Inferior parietal cortex (tissue), 1 donor: ENCODE measurements at regions not wholly inside any gene's neighbourhood (a gene's known extent, or its start where the extent isn't known, plus 50 kb on each side); places are given as distances from the start of the nearest gene placed in this dataset.

Experiments used
- DNase-seq: peaks from one replicate; pipeline ENCODE4 v3.0.0-alpha.2; 2016; ENCODE audit errors: extremely low spot score

DNA sequence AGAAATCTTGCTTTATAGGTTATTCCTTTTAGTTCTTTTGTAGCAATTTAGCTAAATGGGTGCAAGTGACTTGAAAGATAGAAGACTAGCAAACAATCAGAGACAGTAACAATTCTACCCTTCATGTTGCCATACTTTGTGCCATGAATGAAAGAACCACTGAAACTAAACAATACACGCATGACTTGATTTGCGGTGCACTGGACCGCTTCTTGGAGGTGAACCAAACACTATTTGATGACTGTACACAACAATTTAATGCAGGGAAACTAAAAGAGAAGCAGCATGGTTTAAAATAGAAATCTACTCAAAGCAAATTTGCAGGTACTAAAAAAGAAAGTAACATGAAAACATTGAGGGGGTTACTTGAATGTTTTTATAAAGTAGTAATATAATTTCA, 331.0 kb upstream of the RARB start:
- DNase-seq: no peak

GRCh38 chr3:25099666-25100065, 328.4 kb upstream of the RARB start:
- DNase-seq: no peak

GRCh38 chr3:25103391-25103790, 324.7 kb upstream of the RARB start:
- DNase-seq: no peak

DNA sequence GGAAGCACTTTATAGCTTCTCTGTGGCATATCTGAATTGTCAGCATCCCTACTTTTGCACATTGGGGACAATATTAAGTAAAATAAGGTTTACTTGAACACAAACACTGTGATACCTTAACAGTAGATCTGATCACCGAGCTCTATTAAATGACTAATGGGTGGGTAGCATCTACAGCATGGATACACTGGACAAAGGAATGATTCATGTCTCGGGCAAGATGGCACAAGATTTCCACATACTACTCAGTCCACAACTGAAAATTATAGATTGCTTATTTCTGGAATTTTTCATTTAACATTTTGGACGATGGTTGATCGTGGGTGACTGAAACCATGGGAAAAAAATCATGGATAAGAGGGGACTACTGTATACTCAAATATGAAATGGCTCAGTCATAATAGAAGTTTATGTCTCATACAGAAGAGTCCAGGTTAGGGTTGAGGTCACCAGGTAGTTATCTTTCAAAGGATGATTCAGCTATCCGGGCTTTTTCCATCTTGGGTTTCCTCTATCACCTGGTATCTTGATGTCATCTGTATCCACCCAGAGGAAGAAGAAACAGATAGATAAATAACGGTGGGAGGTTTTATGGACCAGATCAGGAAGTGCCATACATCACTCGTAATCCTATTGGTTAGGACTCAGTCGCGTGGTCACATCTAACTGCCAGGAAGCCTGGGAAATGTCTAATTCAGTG, 320.0 kb upstream of the RARB start:
- DNase-seq: no peak

- no peak for DNase-seq
Observed at GRCh38 chr3:25110642-25111041, 317.4 kb upstream of the RARB start.

DNA sequence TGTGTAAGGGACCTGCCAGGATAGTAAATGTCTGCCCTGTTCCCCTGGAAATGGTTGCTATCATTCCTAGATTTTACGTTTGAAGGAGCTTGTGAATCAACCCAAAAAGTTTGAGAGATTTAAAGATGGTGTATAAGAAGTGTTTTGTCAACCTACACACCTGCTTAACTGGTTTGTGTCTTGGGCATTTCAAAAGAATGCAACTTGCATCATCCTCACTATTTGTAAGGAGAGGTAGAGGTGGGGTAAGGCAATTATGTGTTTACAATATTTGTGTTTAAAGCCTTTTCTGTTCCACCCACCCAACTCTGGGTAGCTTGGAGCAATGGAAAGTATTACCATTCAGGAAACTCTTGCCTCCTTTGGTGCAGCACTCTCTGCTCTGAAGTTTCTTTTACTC, 314.2 kb upstream of the RARB start:
- no peak for DNase-seq

GRCh38 chr3:25114532-25114931, 313.5 kb upstream of the RARB start:
- no peak for DNase-seq

DNA sequence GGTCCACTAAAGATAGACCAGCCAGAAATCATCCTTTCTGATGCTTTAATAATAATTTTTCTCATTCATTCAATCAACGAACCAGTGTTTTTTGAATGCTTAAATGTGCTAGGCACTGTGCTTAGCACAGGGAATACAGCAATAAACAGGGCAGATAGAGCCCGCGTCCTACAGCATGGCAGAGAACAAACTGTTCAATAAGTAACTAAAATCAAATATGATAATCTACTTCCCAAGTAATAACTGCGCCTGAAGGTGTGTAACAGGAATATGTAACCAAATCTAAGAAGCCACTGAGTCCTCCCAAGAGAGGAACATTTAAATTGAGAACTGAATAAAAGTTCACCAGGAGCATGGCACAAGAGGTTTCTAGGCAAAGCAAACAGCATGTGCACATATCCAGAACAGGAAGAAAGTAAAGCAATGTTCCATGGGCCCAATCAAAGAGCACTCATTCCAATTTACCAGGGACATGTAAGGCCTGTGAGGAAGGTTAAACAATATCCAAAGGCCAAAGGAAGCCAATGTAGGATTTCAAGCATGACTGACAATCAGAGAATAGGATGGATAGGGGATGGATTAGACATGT, 311.0 kb upstream of the RARB start:
- DNase-seq: no peak

GRCh38 chr3:25119682-25120081, 308.4 kb upstream of the RARB start:
- DNase-seq: no peak

- no peak for DNase-seq
Observed at GRCh38 chr3:25120665-25121064, 307.4 kb upstream of the RARB start.

GRCh38 chr3:25125201-25125600, 302.9 kb upstream of the RARB start:
- no peak for DNase-seq

GRCh38 chr3:25128735-25129134, 299.3 kb upstream of the RARB start:
- DNase-seq: no peak

- DNase-seq: no peak
Observed at GRCh38 chr3:25130724-25131520, 297.1 kb upstream of the RARB start.

DNA sequence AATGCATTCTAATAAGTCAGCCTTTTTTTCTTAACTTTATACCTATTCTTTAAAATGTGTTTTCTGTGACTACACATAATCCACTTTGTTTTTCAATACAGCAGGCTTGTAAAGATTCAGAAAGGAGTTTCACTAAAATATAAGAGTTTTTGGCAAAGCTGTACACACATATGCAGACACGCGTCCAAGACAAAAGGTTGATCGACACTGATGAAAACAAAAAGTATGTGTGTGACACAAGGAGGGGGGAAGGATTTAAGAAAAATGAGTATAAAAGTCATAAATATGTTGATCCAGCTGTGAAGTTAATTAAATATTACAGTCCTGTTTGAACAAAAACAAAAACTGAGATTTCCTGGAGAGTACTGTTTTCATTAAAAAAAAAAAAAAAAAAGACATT, 294.5 kb upstream of the RARB start:
- no peak for DNase-seq

DNA sequence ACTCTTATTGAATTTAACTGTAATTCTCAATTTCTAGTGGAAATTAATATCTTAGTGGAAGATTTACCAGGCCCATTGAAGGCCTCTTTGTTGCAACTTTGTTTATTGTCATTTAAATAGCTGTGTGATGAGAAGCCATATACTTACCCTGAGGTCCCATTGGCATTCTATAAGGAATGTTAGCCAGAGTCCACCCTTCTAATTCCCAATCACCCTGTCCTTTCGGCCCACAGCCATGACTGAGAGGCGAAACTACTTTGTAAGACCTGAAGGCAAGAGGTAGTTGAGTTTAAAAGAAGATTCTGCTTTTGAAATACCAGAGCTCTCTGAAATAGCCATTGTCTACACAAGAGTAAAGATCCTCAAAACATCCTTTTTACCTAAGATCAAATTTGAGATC, 290.5 kb upstream of the RARB start:
- no peak for DNase-seq

DNA sequence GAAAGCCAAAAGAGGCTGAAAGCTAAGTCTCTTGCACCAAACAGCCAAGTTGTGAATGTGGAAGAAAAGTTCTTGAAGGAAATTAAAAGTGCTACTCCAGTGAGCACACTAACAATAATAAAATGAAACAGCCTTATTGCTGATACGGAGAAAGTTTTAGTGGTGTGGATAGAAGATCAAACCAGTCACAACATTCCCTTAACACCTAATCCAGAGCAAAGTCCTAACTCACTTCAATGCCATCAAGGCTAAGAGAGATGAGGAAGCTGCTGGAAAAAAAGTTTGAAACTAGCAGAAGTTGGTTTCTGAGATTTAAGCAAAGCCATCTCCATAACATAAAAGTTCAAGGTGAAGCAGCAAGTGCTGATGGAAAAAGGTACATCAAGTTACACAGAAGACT, 288.8 kb upstream of the RARB start:
- no peak for DNase-seq

GRCh38 chr3:25142609-25143355, 285.3 kb upstream of the RARB start:
- no peak for DNase-seq

- no peak for DNase-seq
Observed at GRCh38 chr3:25143356-25144025, 284.6 kb upstream of the RARB start.

DNA sequence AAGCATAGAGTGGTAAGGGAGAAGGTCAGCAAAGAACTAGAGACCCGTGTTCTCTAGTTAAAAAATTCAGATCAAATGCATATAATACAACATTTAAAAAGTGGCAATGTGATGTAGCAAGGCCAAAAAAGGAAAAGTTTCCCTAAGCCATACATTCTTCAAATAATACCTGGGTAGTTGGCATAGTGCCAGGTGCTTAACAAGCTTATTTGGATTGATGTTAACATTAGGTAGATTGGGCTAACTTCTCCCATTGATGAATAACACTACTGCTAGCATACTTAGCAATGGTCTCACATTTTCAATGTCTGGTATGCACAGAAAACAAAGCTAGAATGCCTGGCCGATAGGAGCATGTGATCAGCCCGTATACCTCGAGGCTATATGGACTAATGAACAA, 283.6 kb upstream of the RARB start:
- DNase-seq: no peak

DNA sequence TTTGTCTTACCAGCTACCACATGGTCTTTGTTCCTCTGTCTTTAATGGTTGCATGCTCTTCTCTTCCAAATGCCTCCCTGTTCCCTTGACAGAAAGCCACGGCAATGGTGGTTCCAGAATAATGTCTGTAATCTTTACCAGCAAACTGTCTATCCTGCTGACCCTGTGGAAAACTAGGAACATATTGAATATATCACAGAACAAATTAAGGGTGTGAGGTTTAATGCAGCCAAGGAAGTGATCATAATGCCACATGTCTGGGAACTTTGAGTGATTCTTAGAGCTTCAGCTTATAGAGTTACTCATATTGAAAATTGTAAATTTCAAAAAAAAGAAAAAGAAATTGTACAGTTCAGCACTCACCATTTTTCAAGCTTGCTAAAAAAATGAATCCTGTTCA, 282.9 kb upstream of the RARB start:
- DNase-seq: no peak

- DNase-seq: no peak
Observed at GRCh38 chr3:25150199-25150598, 277.9 kb upstream of the RARB start.
